ENCODE measurements at regions not wholly inside any gene's neighbourhood (a gene's known extent, or its start where the extent isn't known, plus 50 kb on each side); places are given as distances from the start of the nearest gene placed in this dataset.

- ATAC-seq (ENCODE audit: insufficient read depth, low FRiP score): no peak
- H3K36me3 ChIP-seq (ENCODE audit: control insufficient read depth in 4 of 4, insufficient read depth in 4 of 4, low read length in 4 of 4): no peaks in the 10 kb centered on the region
- no peak overlapping the region for H3K27ac ChIP-seq (ENCODE audit: low read depth in 1 of 2, low read length in 1 of 2)
- TF ChIP-seq CTCF (IDR thresholded peaks at IDR 0.05; ENCODE audit: control extremely low read depth, extremely low read depth): no peak
- H3K4me3 ChIP-seq: no peak overlapping the region
- 89 to 90% methylated on average over 3 of the region's 3 CpGs for WGBS, 2 donors
- H3K27me3 ChIP-seq (ENCODE audit: control insufficient read depth in 3 of 3, insufficient read depth in 3 of 3, low read length in 2 of 3): no peaks in the 10 kb centered on the region
- no peak for DNase-seq
- H3K9me3 ChIP-seq (ENCODE audit: control insufficient read depth in 4 of 4, insufficient read depth in 3 of 4, low read length in 3 of 4): peaks cover 0 to 4% (median 0%) of the 10 kb centered on the region in 4 donors
- H3K4me1 ChIP-seq (ENCODE audit: control insufficient read depth in 5 of 5, insufficient read depth in 5 of 5, low read length in 5 of 5): no peaks in the 10 kb centered on the region
- H3K9ac ChIP-seq (ENCODE audit: insufficient read depth in 1 of 2, low read length in 2 of 2): no peak overlapping the region
Measured at GRCh38 chr5:111002036-111002435, 69.5 kb upstream of the TSLP start.

DNA sequence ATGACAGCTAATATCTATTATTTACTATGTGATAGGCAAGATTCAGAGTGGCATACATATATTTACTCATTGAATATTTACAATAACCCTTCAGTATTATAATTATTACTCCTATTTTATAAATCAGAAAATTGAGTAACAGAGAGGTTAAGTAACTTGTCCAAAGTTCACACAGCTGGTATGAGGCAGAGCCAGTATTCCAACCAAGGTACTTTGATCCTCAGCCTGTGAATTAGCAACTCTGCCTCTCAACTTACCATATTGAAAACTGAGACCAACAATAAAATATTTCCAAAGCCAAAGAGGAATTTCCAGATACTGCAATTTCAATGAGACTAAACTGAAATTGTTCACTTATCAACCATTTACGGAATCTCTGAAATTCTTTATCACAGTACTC lies 67.9 kb upstream of the TSLP start:
- TF ChIP-seq CTCF (IDR thresholded peaks at IDR 0.05; ENCODE audit: control extremely low read depth, extremely low read depth): no peak
- H3K9me3 ChIP-seq (ENCODE audit: control insufficient read depth in 4 of 4, insufficient read depth in 3 of 4, low read length in 3 of 4): peaks cover 0 to 4% (median 0%) of the 10 kb centered on the region in 4 donors
- 91 to 94% methylated on average over 1 of the region's 1 CpG for WGBS, 2 donors
- no peaks in the 10 kb centered on the region for H3K4me1 ChIP-seq (ENCODE audit: control insufficient read depth in 5 of 5, insufficient read depth in 5 of 5, low read length in 5 of 5)
- no peaks in the 10 kb centered on the region for H3K36me3 ChIP-seq (ENCODE audit: control insufficient read depth in 4 of 4, insufficient read depth in 4 of 4, low read length in 4 of 4)
- no peak overlapping the region for H3K9ac ChIP-seq (ENCODE audit: insufficient read depth in 1 of 2, low read length in 2 of 2)
- H3K27me3 ChIP-seq (ENCODE audit: control insufficient read depth in 3 of 3, insufficient read depth in 3 of 3, low read length in 2 of 3): no peaks in the 10 kb centered on the region
- H3K27ac ChIP-seq (ENCODE audit: low read depth in 1 of 2, low read length in 1 of 2): no peak overlapping the region
- DNase-seq: no peak
- no peak overlapping the region for H3K4me3 ChIP-seq
- no peak for ATAC-seq (ENCODE audit: insufficient read depth, low FRiP score)

DNA sequence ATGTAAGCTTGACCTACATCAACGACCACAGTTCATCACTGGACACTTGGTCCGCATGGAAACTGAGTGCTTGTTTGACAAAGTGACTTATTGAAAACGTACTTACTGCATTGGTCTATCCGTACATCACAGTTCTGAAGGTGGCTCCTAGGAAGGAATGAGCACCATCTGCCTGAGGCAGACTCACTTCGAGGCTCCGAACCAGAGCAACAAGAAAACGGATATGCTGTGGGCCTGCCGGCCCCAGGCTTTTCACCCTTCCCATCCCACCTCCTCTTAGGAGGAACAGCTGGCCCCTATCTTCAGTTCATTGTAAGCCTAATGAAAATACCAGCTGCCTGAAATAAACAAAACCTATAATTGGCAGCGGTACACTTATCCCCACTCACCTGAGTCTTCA lies 67.2 kb upstream of the TSLP start:
- Histone ChIP-seq H3K9ac (ENCODE audit: insufficient read depth in 1 of 2, low read length in 2 of 2) (no peak overlapping the region), H3K27me3 (ENCODE audit: control insufficient read depth in 3 of 3, insufficient read depth in 3 of 3, low read length in 2 of 3) (no peaks in the 10 kb centered on the region), H3K4me1 (ENCODE audit: control insufficient read depth in 5 of 5, insufficient read depth in 5 of 5, low read length in 5 of 5) (no peaks in the 10 kb centered on the region), H3K36me3 (ENCODE audit: control insufficient read depth in 4 of 4, insufficient read depth in 4 of 4, low read length in 4 of 4) (no peaks in the 10 kb centered on the region), H3K9me3 (ENCODE audit: control insufficient read depth in 4 of 4, insufficient read depth in 3 of 4, low read length in 3 of 4) (peaks cover 0 to 4% (median 0%) of the 10 kb centered on the region in 4 donors), H3K4me3 (no peak overlapping the region), H3K27ac (ENCODE audit: low read depth in 1 of 2, low read length in 1 of 2) (no peak overlapping the region)
- ATAC-seq (ENCODE audit: insufficient read depth, low FRiP score) (no peak), DNase-seq (peak in 1 of 3 donors; percentile 4)
- WGBS, 2 donors: 69 to 77% methylated on average over 9 of the region's 9 CpGs
- no peak for TF ChIP-seq CTCF (IDR thresholded peaks at IDR 0.05; ENCODE audit: control extremely low read depth, extremely low read depth)

GRCh38 chr5:111010783-111011182 lies 60.7 kb upstream of the TSLP start:
- Histone ChIP-seq H3K4me1 (ENCODE audit: control insufficient read depth in 5 of 5, insufficient read depth in 5 of 5, low read length in 5 of 5) (no peaks in the 10 kb centered on the region), H3K36me3 (ENCODE audit: control insufficient read depth in 4 of 4, insufficient read depth in 4 of 4, low read length in 4 of 4) (no peaks in the 10 kb centered on the region), H3K4me3 (no peak overlapping the region), H3K27ac (ENCODE audit: low read depth in 1 of 2, low read length in 1 of 2) (no peak overlapping the region), H3K9me3 (ENCODE audit: control insufficient read depth in 4 of 4, insufficient read depth in 3 of 4, low read length in 3 of 4) (no peaks in the 10 kb centered on the region), H3K27me3 (ENCODE audit: control insufficient read depth in 3 of 3, insufficient read depth in 3 of 3, low read length in 2 of 3) (no peaks in the 10 kb centered on the region), H3K9ac (ENCODE audit: insufficient read depth in 1 of 2, low read length in 2 of 2) (no peak overlapping the region)
- WGBS, 2 donors: 84 to 92% methylated on average over 2 of the region's 2 CpGs
- ATAC-seq (ENCODE audit: insufficient read depth, low FRiP score): no peak
- no peak for DNase-seq
- no peak for TF ChIP-seq CTCF (IDR thresholded peaks at IDR 0.05; ENCODE audit: control extremely low read depth, extremely low read depth)
